GM19240 (cell line): ENCODE measurements at regions not wholly inside any gene's neighbourhood (a gene's known extent, or its start where the extent isn't known, plus 50 kb on each side); places are given as distances from the start of the nearest gene placed in this dataset.

ENCODE experiments used
- DNase-seq: peaks from one replicate; pipeline ENCODE4 v3.0.0; 2011; ENCODE audit warnings: low spot score; ENCODE audit not compliant: insufficient read length

DNA sequence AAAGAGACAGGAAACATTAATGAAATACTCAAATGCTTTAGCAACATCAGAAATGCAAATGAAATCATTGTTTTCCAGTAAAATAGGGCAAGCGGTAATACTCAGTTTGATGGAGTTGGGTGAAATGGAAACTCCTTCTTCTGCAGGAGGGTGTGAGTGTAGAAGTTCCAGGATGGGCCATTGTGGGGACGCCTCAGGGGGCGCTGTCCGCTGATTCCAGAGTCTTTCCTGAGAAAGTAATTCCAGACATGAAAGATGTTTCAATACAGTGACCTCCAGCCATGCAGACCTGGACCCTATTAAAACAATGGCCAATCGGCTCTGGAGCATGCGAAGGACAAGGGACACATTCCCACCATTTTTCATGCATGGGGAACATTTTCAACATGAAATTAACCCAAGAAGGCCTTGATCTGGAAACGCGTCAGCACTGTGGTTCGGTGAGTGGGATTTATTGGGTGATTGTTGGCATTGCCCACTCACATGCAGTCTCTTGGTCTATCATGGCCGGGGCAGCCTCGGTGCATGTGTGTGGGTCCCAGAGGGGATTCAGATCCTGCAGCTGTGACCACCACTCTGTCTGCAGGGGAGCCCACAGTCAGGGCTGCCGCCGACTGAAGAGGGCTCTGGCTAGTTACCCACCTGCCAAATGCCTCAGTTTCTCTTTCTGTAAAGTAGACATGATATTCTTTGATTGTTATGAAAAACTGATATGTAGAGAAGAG is 132.6 kb upstream of the IRX4 start:
- DNase-seq = no peak

DNA sequence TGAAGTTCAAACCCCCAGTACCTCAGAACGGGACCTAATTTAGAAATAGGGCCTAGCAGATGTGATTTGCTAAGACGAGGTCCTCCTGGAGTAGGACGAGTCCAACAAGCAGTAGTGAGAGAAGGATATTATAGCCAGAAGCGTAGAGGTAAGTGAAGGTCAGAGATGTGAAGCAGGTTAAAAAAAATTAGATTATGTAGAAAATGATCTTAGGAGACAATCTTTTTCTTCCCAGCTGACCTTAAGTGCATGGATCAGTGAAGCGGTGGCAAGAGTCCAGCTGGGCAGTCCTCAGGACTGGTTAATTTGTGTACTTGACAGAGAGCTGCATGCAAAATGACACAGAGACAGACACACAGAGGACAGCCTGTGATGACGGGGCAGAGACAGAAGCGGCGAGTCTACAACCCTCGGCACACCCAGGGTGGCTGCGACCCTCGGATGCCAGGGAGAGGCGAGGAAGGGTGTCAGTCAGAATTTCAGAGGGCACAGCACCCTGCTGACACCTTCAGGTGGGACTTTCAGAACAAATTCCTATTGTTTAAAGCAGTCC is 131.4 kb upstream of the IRX4 start:
- DNase-seq = no peak

- DNase-seq = no peak
Measured at GRCh38 chr5:2013301-2014057, 130.8 kb upstream of the IRX4 start.

DNA sequence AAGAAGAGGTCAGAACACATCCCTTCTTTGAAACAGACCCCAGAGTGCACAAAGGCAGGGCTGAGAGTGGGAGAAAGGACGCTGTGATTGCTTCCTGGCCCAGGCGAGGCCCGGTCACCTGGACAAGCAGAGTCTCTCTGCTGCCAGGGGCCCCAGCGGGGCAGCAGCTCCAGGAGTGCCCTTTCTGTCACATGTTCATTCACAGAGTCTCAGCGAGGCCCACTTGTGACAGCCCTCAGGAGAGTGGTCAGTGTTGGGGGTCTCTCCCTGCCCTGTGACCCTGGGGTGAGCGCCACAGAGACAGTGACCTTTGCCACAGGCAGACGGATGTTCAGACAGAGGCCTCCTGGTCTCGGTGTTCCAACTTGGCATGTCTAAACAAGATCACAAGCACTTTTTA is 130.2 kb upstream of the IRX4 start:
- DNase-seq = no peak

- DNase-seq = no peak
Measured at GRCh38 chr5:2011481-2012411, 129.0 kb upstream of the IRX4 start.

GRCh38 chr5:2010940-2011339 is 128.2 kb upstream of the IRX4 start:
- DNase-seq = no peak

DNA sequence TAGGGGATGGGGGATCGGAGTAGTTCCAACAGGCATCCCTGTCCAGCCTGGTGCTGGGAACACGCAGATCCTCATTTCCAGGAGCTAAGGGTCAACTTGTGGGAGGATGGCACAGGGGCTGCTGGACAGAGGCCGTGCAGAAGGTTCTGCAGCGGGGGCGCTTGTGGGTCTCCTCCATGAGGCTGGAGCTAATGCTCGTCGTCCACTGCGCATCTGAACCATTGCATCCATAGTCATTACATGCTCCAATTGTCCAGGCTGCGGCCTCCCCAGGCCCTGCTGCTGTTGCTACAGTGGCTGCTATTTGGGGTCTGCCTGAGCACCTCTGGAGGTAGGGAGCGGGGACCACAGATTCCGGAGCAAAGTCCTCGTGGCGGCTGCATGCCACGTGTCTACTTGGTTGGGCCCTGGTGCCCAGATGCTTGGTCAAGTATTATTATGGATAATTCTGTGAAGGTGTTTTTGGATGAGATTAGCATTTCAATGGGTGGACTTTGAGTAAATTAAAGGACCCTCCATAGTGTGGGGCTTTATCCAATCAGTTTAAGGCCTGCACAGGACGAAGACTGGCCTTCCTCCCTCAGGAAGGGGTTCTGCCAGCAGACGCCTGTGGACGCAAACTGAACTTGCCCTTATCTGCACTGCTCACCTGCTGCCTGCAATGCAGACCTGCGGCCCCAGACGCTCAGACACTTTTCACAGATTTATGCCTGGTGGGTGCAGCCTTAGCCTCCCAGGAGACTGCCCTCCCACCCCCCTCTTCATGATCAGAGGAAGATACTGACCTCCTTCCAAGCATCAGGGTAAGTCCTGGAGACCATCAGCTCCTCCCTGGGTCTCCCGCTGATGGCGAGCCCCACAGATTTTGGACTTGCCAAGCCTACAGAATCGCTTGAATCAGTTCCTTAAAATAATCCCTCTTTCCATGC is 127.5 kb upstream of the IRX4 start:
- no peak for DNase-seq

- DNase-seq = no peak
Measured at GRCh38 chr5:2008851-2009629, 126.3 kb upstream of the IRX4 start.

- no peak for DNase-seq
Measured at GRCh38 chr5:2007878-2008501, 125.3 kb upstream of the IRX4 start.

DNA sequence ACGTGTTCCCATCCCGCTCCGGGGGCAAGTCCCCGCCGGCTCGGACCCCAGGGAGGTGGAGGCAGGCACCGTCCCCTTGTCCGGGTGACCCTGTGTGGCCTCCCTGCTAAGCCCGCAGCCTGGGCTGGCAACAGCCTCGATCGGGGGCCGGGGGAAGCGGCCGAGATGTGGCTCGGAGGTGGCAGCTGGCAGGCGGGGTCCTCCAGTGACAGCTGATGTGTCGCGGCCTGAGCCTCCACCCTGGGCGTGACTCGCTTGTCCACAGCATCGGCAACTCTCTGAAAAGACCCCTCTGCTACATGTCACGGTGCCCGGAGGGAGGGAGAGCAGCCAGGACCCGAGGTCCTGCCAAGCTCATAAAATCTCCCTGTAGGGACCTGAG is 124.8 kb upstream of the IRX4 start:
- no peak for DNase-seq

DNA sequence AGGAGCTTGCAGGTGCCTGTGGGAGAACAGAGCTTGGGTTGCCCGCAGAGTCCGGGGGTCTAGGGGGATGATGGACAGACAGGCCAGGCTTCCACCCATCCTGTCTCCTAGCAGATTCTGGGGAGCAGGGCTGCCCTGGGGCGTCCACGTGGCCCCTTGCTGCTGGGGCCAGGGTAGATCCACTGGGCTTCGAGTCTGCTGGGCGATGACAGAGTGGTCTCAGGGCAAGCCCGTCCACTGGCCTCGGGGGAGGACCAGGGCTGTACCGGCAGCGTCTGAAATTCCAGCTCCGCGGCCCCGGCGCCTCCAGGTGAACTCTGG is 124.2 kb upstream of the IRX4 start:
- DNase-seq = no peak

- no peak for DNase-seq
Measured at GRCh38 chr5:2006193-2006970, 123.7 kb upstream of the IRX4 start.

- no peak for DNase-seq
Measured at GRCh38 chr5:2005101-2006041, 122.6 kb upstream of the IRX4 start.

DNA sequence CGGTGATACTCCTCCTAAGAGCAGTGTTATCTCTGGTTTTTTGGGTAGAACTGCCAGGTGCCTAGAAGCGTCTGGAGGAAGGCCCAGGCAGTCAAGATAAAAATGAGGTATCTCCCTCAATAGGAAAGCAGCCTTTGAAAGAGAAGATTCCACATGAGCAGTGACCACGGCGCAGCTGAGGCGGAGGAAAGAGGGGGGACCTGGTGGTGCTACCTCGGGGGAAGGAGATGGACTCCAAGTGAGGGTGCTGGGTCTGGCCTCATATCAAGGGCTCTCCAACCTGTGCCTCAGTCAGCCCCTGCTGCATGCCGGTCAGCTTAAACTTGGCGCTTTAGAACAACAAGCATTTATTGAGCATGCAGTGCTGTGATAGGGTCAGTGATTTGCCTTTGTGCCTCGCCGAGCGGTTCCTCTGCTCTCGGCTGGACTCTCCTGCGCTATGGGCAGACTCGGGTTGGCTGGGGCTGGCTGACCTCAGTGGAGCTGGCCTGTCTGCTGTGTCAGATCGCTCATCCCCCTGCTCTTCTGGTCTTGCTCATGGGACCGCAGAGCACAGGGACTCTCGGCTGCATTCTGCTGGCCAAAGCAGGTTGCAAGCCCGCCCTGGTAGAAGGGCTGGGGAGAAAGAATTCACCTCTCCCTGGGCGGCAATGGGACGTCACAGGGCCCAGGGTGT is 121.1 kb upstream of the IRX4 start:
- DNase-seq = no peak

DNA sequence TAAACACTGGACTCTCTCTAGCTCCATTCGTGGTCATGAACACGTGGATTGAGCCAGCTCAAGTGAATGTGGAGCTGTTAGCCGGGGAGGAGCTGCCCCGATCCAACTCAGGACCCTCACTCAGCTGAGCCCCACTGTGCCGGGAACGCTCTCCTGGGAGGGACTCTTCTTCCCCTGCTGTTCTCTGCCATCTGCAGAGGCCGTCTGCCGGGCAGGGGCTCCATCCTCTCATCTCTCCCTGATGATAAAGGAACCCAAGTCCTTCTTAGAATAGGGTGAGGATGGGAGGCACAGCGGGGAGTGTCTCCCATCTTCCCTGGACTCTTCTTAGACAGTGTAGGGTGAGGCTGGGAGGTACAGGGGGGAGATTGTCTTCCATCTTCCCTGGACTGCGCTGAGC is 120.5 kb upstream of the IRX4 start:
- no peak for DNase-seq

DNA sequence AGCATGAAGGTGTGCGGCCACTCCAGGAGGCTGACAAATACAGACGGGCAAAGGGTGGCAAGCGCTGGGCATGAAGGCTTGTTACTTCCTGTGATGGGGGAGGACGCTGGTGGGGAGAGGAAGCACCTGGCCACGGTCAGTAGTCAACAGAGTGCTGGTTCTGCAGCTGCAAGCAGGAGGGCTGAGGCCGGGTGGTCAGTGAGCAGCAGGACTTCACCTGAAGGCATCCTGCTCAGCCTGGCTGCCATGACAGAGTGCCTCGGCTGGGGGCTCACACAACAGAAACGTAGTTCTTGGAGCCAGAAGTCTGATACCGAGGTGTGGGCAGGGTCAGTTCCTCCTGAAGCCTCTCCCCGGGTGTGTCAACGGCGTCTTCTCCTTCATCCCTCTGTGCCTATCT is 118.6 kb upstream of the IRX4 start:
- no peak for DNase-seq

DNA sequence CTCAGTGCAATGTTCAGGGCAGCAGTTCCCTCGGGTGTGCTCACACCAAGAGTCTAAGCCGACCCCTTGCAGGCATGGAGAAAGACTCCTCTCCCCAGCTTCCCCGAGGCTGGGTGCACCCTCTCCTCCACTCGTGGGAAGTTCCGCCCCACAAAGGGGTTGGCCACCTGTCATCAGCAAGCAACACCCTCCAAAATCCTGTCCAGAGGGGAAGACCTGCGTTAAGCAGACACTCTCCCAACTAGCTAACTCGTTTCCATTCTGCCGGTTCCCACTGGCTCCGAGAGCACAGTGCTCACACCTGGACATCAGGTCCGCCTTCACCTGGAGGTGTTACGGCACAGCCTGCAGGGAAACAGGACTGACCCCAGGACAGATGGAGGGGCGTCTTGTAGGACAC is 117.9 kb upstream of the IRX4 start:
- no peak for DNase-seq
